Esophagus muscularis mucosa (tissue), 4 donors: ENCODE measurements at regions not wholly inside any gene's neighbourhood (a gene's known extent, or its start where the extent isn't known, plus 50 kb on each side); places are given as distances from the start of the nearest gene placed in this dataset.

Experiments used
- DNase-seq: peaks from one replicate; pipeline ENCODE4 v3.0.0-alpha.2; 2017; ENCODE audit errors: extremely low spot score
- H3K27ac ChIP-seq, 4 donors: fragments of 200-600 bp; sonication (generic); replicated peaks in 1 of 4; 1 replicate in 3 of 4; 2 replicates in 1 of 4; pipeline ENCODE4 v1.5.1; 2016 to 2019; ENCODE audit warnings: mild to moderate bottlenecking in 1 of 4
- H3K27me3 ChIP-seq, 4 donors: fragments of 200-600 bp; sonication (generic); one replicate each; pipeline versions ENCODE4 v1.5.1 to v1.6.0; 2016 to 2019
- H3K36me3 ChIP-seq, 4 donors: fragments of 200-600 bp; sonication (generic); one replicate each; pipeline ENCODE4 v1.5.1; 2016 to 2019
- H3K4me1 ChIP-seq, 4 donors: fragments of 200-600 bp; sonication (generic); one replicate each; pipeline ENCODE4 v1.5.1; 2016 to 2019
- H3K4me3 ChIP-seq, 4 donors: fragments of 200-600 bp; sonication (generic); 1 replicate in 2 of 4; 2 replicates in 2 of 4; pipeline ENCODE4 v1.5.1; 2016 to 2019; ENCODE audit warnings: mild to moderate bottlenecking in 4 of 4, moderate library complexity in 1 of 4
- H3K9me3 ChIP-seq, 4 donors: fragments of 200-600 bp; sonication (generic); 1 replicate in 3 of 4; 2 replicates in 1 of 4; pipeline ENCODE4 v1.5.1; 2016 to 2019
- EP300 ChIP-seq: sonication (generic); formaldehyde crosslinking; IDR thresholded peaks from one replicate; pipeline ENCODE4 v1.6.1; 2017; ENCODE audit warnings: antibody characterized with exemption
- POLR2A ChIP-seq: fragments of 450-650 bp; IDR thresholded peaks from one replicate; pipeline ENCODE4 v1.6.1; 2017; ENCODE audit warnings: antibody characterized with exemption, moderate library complexity, mild to moderate bottlenecking, low read depth
- POLR2AphosphoS5 ChIP-seq, 2 donors: sonication (generic); formaldehyde crosslinking; IDR thresholded peaks; one replicate each; pipeline ENCODE4 v1.6.1; 2017; ENCODE audit warnings: antibody characterized with exemption in 2 of 2
- WGBS: methylation state at CpG from one replicate; pipeline ENCODE4 v1.1.5; 2018; 5-methylcytosine and 5-hydroxymethylcytosine counted together
- intact Hi-C: fragments of 100-400 bp; cut with DNase I; formaldehyde crosslinking; loops from one replicate; pipeline ENCODE4 v1.15.1; 2023
- TF ChIP-seq, protein P1 (sequence below), 3 experiments: fragments of 200-600 bp in 2 of 3; fragments of 450-650 bp in 1 of 3; sonication (generic) in 2 of 3; IDR thresholded peaks; one replicate each; pipeline ENCODE4 v1.5.1; 2017 to 2019; ENCODE audit warnings: antibody characterized with exemption in 3 of 3, mild to moderate bottlenecking in 2 of 3, moderate library complexity in 1 of 3

- Histone ChIP-seq H3K4me3 (no peak overlapping the region), H3K27me3 (no peaks in the 10 kb centered on the region), H3K27ac (no peak overlapping the region), H3K9me3 (no peaks in the 10 kb centered on the region), H3K4me1 (no peaks in the 10 kb centered on the region), H3K36me3 (no peaks in the 10 kb centered on the region)
- intact Hi-C loops: no loop called here
- TF ChIP-seq POLR2A: no peak
- TF ChIP-seq, protein P1, sequence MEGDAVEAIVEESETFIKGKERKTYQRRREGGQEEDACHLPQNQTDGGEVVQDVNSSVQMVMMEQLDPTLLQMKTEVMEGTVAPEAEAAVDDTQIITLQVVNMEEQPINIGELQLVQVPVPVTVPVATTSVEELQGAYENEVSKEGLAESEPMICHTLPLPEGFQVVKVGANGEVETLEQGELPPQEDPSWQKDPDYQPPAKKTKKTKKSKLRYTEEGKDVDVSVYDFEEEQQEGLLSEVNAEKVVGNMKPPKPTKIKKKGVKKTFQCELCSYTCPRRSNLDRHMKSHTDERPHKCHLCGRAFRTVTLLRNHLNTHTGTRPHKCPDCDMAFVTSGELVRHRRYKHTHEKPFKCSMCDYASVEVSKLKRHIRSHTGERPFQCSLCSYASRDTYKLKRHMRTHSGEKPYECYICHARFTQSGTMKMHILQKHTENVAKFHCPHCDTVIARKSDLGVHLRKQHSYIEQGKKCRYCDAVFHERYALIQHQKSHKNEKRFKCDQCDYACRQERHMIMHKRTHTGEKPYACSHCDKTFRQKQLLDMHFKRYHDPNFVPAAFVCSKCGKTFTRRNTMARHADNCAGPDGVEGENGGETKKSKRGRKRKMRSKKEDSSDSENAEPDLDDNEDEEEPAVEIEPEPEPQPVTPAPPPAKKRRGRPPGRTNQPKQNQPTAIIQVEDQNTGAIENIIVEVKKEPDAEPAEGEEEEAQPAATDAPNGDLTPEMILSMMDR (IDR thresholded peaks at IDR 0.05): no peak
- WGBS: 91% methylated on average over 1 of the region's 1 CpG
- no peak for DNase-seq
Observed at GRCh38 chr12:76641073-76641472, 81.5 kb upstream of the OSBPL8 start.

DNA sequence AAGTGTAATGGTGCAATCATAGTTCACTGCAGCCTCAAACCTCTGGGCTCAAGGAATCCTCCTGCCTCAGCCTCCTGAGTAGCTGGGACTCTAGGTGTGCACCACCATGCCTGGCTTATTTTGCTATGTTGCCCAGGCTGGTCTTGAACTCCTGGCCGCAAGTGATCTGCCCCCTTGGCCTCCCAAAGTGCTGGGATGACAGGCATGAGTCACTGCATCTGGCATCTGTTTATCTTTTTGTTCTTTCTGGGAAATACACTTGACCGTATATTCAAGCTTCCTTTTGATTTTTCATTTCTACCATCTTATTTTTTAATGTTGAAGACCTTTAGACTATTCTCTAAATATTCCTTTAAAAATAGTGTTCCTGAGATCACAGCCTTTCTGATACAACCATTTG, 82.4 kb upstream of the OSBPL8 start:
- intact Hi-C loops: no loop called here
- no peaks in the 10 kb centered on the region for H3K9me3 ChIP-seq
- TF ChIP-seq POLR2A (no peak), EP300 (no peak), POLR2AphosphoS5 (IDR thresholded peaks at IDR 0.05) (no peak)
- TF ChIP-seq, protein P1 (IDR thresholded peaks at IDR 0.05): no peak
- no peaks in the 10 kb centered on the region for H3K27me3 ChIP-seq
- H3K4me1 ChIP-seq: no peaks in the 10 kb centered on the region
- no peak overlapping the region for H3K4me3 ChIP-seq
- 43% methylated on average over 2 of the region's 2 CpGs for WGBS
- H3K36me3 ChIP-seq: no peaks in the 10 kb centered on the region
- no peak overlapping the region for H3K27ac ChIP-seq
- no peak for DNase-seq

- H3K36me3 ChIP-seq: no peaks in the 10 kb centered on the region
- no peaks in the 10 kb centered on the region for H3K4me1 ChIP-seq
- DNase-seq: no peak
- no peaks in the 10 kb centered on the region for H3K9me3 ChIP-seq
- TF ChIP-seq EP300 (no peak), POLR2A (no peak), POLR2AphosphoS5 (IDR thresholded peaks at IDR 0.05) (no peak)
- TF ChIP-seq, protein P1 (IDR thresholded peaks at IDR 0.05): no peak
- H3K4me3 ChIP-seq: no peak overlapping the region
- no peaks in the 10 kb centered on the region for H3K27me3 ChIP-seq
- H3K27ac ChIP-seq: no peak overlapping the region
- intact Hi-C loops: no loop called here
Observed at GRCh38 chr12:76643438-76643837, 83.9 kb upstream of the OSBPL8 start.

- WGBS: 90% methylated on average over 4 of the region's 7 CpGs
- H3K27ac ChIP-seq: no peak overlapping the region
- no peaks in the 10 kb centered on the region for H3K27me3 ChIP-seq
- no peak for DNase-seq
- no peak overlapping the region for H3K4me3 ChIP-seq
- H3K36me3 ChIP-seq: no peaks in the 10 kb centered on the region
- H3K4me1 ChIP-seq: no peaks in the 10 kb centered on the region
- TF ChIP-seq POLR2A (no peak), EP300 (no peak), POLR2AphosphoS5 (IDR thresholded peaks at IDR 0.05) (no peak)
- TF ChIP-seq, protein P1 (IDR thresholded peaks at IDR 0.05): no peak
- H3K9me3 ChIP-seq: no peaks in the 10 kb centered on the region
- intact Hi-C loops: no loop called here
Observed at GRCh38 chr12:76644950-76645349, 85.4 kb upstream of the OSBPL8 start.

DNA sequence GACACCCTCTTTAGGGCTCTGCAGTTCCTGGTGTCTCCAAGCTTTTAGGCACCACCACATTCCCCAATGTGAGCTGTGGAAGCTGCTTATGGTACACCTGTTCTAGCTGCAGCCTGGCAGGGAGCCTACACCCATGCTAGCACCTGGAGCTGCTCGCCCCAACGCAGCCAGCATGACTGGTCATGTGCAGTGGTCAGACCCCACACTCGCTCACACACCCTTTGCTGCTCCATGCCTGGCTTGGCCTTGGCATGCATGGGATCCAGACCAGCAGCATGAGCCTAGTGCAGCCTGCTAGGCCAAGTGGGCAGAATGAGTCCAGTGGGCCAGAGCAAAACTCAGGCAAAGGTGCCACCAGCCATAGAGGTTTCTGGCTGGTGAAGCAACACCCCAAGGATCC, 86.4 kb upstream of the OSBPL8 start:
- TF ChIP-seq EP300: no peak
- TF ChIP-seq, protein P1 (IDR thresholded peaks at IDR 0.05): no peak
- TF ChIP-seq POLR2A: no peak
- TF ChIP-seq POLR2AphosphoS5 (IDR thresholded peaks at IDR 0.05): no peak
- Histone ChIP-seq H3K4me3 (no peak overlapping the region), H3K9me3 (no peaks in the 10 kb centered on the region), H3K27ac (no peak overlapping the region), H3K36me3 (no peaks in the 10 kb centered on the region), H3K27me3 (no peaks in the 10 kb centered on the region), H3K4me1 (no peaks in the 10 kb centered on the region)
- intact Hi-C loops: no loop called here
- 94% methylated on average over 3 of the region's 3 CpGs for WGBS
- no peak for DNase-seq
